ENCODE measurements at regions not wholly inside any gene's neighbourhood (a gene's known extent, or its start where the extent isn't known, plus 50 kb on each side); places are given as distances from the start of the nearest gene placed in this dataset.
A peak's percentile ranks its signal among the peaks of the same experiment; 100 is the strongest.

DNA sequence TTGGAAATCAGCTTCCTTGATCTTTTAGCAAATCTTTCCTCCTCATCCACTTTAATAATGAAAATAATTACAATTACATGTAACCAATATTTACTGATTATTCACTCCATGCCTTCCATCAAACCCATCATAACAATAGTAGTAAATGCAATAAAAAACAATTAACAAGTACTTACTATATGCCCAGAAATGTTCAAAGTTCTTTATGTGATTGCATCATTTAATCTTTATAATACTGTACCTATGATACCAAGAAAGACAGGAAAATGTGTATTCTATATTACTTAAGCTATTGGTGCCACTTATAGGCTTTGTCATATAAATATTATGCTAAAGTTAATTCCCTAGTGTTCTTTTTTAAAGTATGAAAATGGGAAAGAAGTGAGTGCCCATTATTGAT lies 210.2 kb upstream of the PKDCC start:
- Histone ChIP-seq H2AK5ac (ENCODE audit: low read depth, low read length) (no peak overlapping the region), H3K4me2 (ENCODE audit: insufficient read depth, low read length, poor library complexity, severe bottlenecking) (no peak overlapping the region), H4K8ac (ENCODE audit: low read depth, low read length) (no peak overlapping the region), H3K27me3 (ENCODE audit: control insufficient read depth in 3 of 3, insufficient read depth in 3 of 3, low read depth in 1 of 3, low read length in 3 of 3) (peaks cover 0 to 16% (median 0%) of the 10 kb centered on the region in 3 experiments), H2BK12ac (ENCODE audit: low read length) (no peak overlapping the region), H3K4me3 (ENCODE audit: low read length in 2 of 2) (no peak overlapping the region), H3K79me1 (ENCODE audit: low read depth, low read length) (no peaks in the 10 kb centered on the region), H3K27ac (replicated peaks; ENCODE audit: low read length) (no peak overlapping the region), H3K23ac (ENCODE audit: low read depth, low read length, poor library complexity) (no peak overlapping the region), H2BK5ac (ENCODE audit: low read length) (no peak overlapping the region), H3K4ac (ENCODE audit: low read length) (no peak overlapping the region), H2BK120ac (ENCODE audit: low read depth, low read length) (no peak overlapping the region), H3K9me3 (replicated peaks in 1 of 2; ENCODE audit: control insufficient read depth in 2 of 2, insufficient read depth in 1 of 2, low read depth in 1 of 2, low read length in 2 of 2) (no peaks in the 10 kb centered on the region), H4K91ac (ENCODE audit: low read depth, low read length, poor library complexity) (no peak overlapping the region), H3K36me3 (replicated peaks in 1 of 2; ENCODE audit: control insufficient read depth in 2 of 2, insufficient read depth in 2 of 2, low read length in 2 of 2) (no peaks in the 10 kb centered on the region), H3K18ac (ENCODE audit: low read length) (no peak overlapping the region), H2BK15ac (ENCODE audit: low read length) (no peak overlapping the region), H3K9ac (ENCODE audit: low read depth, low read length, poor library complexity) (no peak overlapping the region), H3K14ac (ENCODE audit: low read length) (no peak overlapping the region), H3K4me1 (ENCODE audit: control insufficient read depth in 2 of 2, insufficient read depth in 1 of 2, low read depth in 1 of 2, low read length in 2 of 2) (peaks cover 0 to 7% of the 10 kb centered on the region in 2 donors), H2AFZ (ENCODE audit: low read length) (no peak overlapping the region)
- DNase-seq (ENCODE audit: low spot score): no peak

DNA sequence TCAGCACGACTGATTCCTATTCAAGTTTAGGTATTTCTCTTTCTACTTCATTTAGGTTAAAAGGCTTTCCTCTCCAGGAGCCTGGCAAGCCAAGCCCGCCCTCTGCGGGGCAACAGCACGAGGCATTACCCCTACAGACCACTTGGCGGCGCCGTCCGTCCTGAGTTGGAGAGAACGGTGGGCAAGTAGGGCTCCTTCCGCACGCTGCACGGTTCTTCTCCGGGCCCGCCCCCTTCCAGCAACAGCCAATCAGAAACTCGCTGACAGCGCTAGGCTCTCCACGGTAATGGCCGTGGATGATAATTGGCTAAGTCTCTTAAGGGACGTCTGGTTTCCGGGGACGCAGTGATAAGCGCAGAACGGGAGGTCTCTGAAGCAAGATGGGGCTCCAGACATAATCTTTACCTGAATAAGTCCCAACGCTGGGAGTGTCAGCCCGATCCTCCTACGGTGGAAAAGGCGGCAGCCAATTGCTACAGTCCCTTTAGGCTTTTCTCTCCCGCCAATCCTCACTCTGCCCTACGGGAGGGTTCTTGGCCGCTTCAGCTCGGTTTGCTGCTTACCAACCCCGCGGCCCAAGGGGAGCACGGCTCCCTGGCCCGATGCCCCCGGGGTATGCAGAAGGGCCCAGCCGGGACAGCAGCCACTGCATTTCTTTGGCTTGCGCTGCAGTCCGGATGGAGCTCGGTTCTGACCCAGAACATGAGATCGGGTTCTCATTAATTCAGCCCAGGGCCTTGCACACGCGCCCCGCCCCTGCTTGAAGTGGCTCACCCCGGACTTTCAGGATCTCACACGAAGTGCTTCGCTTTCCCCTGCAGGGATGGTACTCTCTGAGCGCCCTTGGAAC lies 206.9 kb upstream of the PKDCC start:
- H3K4me2 ChIP-seq (ENCODE audit: insufficient read depth, low read length, poor library complexity, severe bottlenecking): peak overlapping the region; percentile 74
- H3K27me3 ChIP-seq (ENCODE audit: control insufficient read depth in 3 of 3, insufficient read depth in 3 of 3, low read depth in 1 of 3, low read length in 3 of 3): peaks cover 0 to 15% (median 13%) of the 10 kb centered on the region in 3 experiments
- no peaks in the 10 kb centered on the region for H3K36me3 ChIP-seq (replicated peaks in 1 of 2; ENCODE audit: control insufficient read depth in 2 of 2, insufficient read depth in 2 of 2, low read length in 2 of 2)
- H2AFZ ChIP-seq (ENCODE audit: low read length): peak overlapping the region; percentile 89
- H3K18ac ChIP-seq (ENCODE audit: low read length): no peak overlapping the region
- peak overlapping the region; percentile 65 to 90 for H3K4me3 ChIP-seq (ENCODE audit: low read length in 2 of 2)
- DNase-seq (ENCODE audit: low spot score): peak; percentile 92
- peaks cover 0 to 7% of the 10 kb centered on the region in 2 donors for H3K4me1 ChIP-seq (ENCODE audit: control insufficient read depth in 2 of 2, insufficient read depth in 1 of 2, low read depth in 1 of 2, low read length in 2 of 2)
- H2AK5ac ChIP-seq (ENCODE audit: low read depth, low read length): no peak overlapping the region
- no peaks in the 10 kb centered on the region for H3K79me1 ChIP-seq (ENCODE audit: low read depth, low read length)
- H2BK15ac ChIP-seq (ENCODE audit: low read length): no peak overlapping the region
- H3K23ac ChIP-seq (ENCODE audit: low read depth, low read length, poor library complexity): no peak overlapping the region
- no CpG with 5 or more reads among the region's 48 CpGs for WGBS, 2 donors (ENCODE audit: extremely low coverage in 2 of 2, insufficient read length in 2 of 2, insufficient replicate concordance in 1 of 2)
- peak overlapping the region; percentile 85 for H3K9ac ChIP-seq (ENCODE audit: low read depth, low read length, poor library complexity)
- H3K27ac ChIP-seq (replicated peaks; ENCODE audit: low read length): no peak overlapping the region
- no peak overlapping the region for H2BK12ac ChIP-seq (ENCODE audit: low read length)
- no peak overlapping the region for H3K4ac ChIP-seq (ENCODE audit: low read length)
- no peak overlapping the region for H4K8ac ChIP-seq (ENCODE audit: low read depth, low read length)
- no peaks in the 10 kb centered on the region for H3K9me3 ChIP-seq (replicated peaks in 1 of 2; ENCODE audit: control insufficient read depth in 2 of 2, insufficient read depth in 1 of 2, low read depth in 1 of 2, low read length in 2 of 2)
- no peak overlapping the region for H4K91ac ChIP-seq (ENCODE audit: low read depth, low read length, poor library complexity)
- H2BK120ac ChIP-seq (ENCODE audit: low read depth, low read length): no peak overlapping the region
- H3K14ac ChIP-seq (ENCODE audit: low read length): no peak overlapping the region
- H2BK5ac ChIP-seq (ENCODE audit: low read length): no peak overlapping the region

DNA sequence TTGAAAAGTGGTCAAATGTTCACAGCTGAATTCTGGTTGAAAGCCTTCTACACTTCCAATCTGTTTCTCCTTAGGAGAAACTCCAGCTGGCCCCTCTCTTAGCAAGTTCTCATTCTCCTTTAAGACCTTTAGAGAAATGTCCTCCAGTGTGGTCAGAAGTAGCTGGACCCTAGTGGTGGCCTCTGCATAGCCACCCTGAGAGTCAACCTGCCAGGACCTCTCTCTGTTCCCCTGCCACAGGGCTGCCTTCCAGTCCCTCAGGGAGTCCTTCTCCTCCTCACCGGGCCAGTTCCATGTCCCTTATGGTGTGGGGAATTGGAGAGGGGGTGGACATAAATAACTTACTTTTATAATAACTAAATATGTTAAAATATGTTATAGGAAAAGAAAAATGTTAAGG lies 200.9 kb upstream of the PKDCC start:
- Histone ChIP-seq H3K14ac (ENCODE audit: low read length) (no peak overlapping the region), H2AFZ (ENCODE audit: low read length) (no peak overlapping the region), H3K79me1 (ENCODE audit: low read depth, low read length) (no peaks in the 10 kb centered on the region), H3K9me3 (replicated peaks in 1 of 2; ENCODE audit: control insufficient read depth in 2 of 2, insufficient read depth in 1 of 2, low read depth in 1 of 2, low read length in 2 of 2) (no peaks in the 10 kb centered on the region), H4K91ac (ENCODE audit: low read depth, low read length, poor library complexity) (no peak overlapping the region), H3K27me3 (ENCODE audit: control insufficient read depth in 3 of 3, insufficient read depth in 3 of 3, low read depth in 1 of 3, low read length in 3 of 3) (peaks cover 0 to 18% (median 9%) of the 10 kb centered on the region in 3 experiments), H3K4me3 (ENCODE audit: low read length in 2 of 2) (no peak overlapping the region), H3K23ac (ENCODE audit: low read depth, low read length, poor library complexity) (no peak overlapping the region), H3K36me3 (replicated peaks in 1 of 2; ENCODE audit: control insufficient read depth in 2 of 2, insufficient read depth in 2 of 2, low read length in 2 of 2) (no peaks in the 10 kb centered on the region), H2BK12ac (ENCODE audit: low read length) (no peak overlapping the region), H2BK120ac (ENCODE audit: low read depth, low read length) (no peak overlapping the region), H2BK5ac (ENCODE audit: low read length) (no peak overlapping the region), H3K18ac (ENCODE audit: low read length) (no peak overlapping the region), H2AK5ac (ENCODE audit: low read depth, low read length) (no peak overlapping the region), H3K4me2 (ENCODE audit: insufficient read depth, low read length, poor library complexity, severe bottlenecking) (no peak overlapping the region), H3K27ac (replicated peaks; ENCODE audit: low read length) (no peak overlapping the region), H3K9ac (ENCODE audit: low read depth, low read length, poor library complexity) (no peak overlapping the region), H2BK15ac (ENCODE audit: low read length) (no peak overlapping the region), H4K8ac (ENCODE audit: low read depth, low read length) (no peak overlapping the region), H3K4me1 (ENCODE audit: control insufficient read depth in 2 of 2, insufficient read depth in 1 of 2, low read depth in 1 of 2, low read length in 2 of 2) (peaks cover 0 to under 1% of the 10 kb centered on the region in 2 donors), H3K4ac (ENCODE audit: low read length) (no peak overlapping the region)
- WGBS, 2 donors (ENCODE audit: extremely low coverage in 2 of 2, insufficient read length in 2 of 2, insufficient replicate concordance in 1 of 2): no CpG with 5 or more reads among the region's 1 CpG
- DNase-seq (ENCODE audit: low spot score): no peak

DNA sequence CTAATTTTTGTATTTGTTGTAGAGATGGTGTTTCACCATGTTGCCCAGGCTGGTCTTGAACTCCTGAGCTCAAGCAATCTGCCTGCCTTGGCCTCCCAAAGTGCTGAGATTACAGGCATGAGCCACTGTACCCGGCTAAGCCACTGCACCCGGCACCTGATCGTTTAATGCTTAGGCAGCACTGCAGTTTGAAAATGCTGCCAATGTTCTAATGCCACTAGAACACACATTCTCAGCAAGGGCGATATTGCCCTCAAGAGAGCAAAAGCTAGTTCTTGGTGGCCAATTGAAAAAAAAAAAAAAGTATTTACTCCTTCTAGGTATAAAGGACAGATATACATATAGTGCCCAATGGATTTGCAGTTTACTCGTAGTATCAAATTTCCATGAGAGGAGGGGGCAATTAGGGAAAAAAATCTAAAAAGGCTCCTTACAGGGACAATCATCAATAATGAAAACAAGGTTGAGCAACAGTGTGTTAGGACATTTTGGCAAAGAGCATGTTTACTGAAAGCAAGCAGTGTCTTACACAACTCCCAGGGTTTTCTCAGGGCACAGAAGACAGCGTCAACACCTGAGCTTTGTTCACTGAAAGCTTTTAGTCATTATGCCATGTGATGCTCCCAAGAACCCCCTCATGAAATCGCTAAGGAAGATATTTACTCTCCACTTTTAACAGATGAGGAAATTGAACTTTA lies 199.9 kb upstream of the PKDCC start:
- H2BK12ac ChIP-seq (ENCODE audit: low read length): no peak overlapping the region
- peaks cover 0 to 17% (median 6%) of the 10 kb centered on the region in 3 experiments for H3K27me3 ChIP-seq (ENCODE audit: control insufficient read depth in 3 of 3, insufficient read depth in 3 of 3, low read depth in 1 of 3, low read length in 3 of 3)
- no peak overlapping the region for H2BK120ac ChIP-seq (ENCODE audit: low read depth, low read length)
- no peaks in the 10 kb centered on the region for H3K36me3 ChIP-seq (replicated peaks in 1 of 2; ENCODE audit: control insufficient read depth in 2 of 2, insufficient read depth in 2 of 2, low read length in 2 of 2)
- no peak overlapping the region for H3K14ac ChIP-seq (ENCODE audit: low read length)
- no peaks in the 10 kb centered on the region for H3K79me1 ChIP-seq (ENCODE audit: low read depth, low read length)
- H3K9me3 ChIP-seq (replicated peaks in 1 of 2; ENCODE audit: control insufficient read depth in 2 of 2, insufficient read depth in 1 of 2, low read depth in 1 of 2, low read length in 2 of 2): no peaks in the 10 kb centered on the region
- H2AFZ ChIP-seq (ENCODE audit: low read length): no peak overlapping the region
- H2BK5ac ChIP-seq (ENCODE audit: low read length): no peak overlapping the region
- H3K4ac ChIP-seq (ENCODE audit: low read length): no peak overlapping the region
- no peak overlapping the region for H3K9ac ChIP-seq (ENCODE audit: low read depth, low read length, poor library complexity)
- no peak for DNase-seq (ENCODE audit: low spot score)
- H2AK5ac ChIP-seq (ENCODE audit: low read depth, low read length): no peak overlapping the region
- WGBS, 2 donors (ENCODE audit: extremely low coverage in 2 of 2, insufficient read length in 2 of 2, insufficient replicate concordance in 1 of 2): no CpG with 5 or more reads among the region's 7 CpGs
- no peak overlapping the region for H3K4me3 ChIP-seq (ENCODE audit: low read length in 2 of 2)
- no peak overlapping the region for H3K27ac ChIP-seq (replicated peaks; ENCODE audit: low read length)
- H3K18ac ChIP-seq (ENCODE audit: low read length): no peak overlapping the region
- H2BK15ac ChIP-seq (ENCODE audit: low read length): no peak overlapping the region
- H3K23ac ChIP-seq (ENCODE audit: low read depth, low read length, poor library complexity): no peak overlapping the region
- no peak overlapping the region for H4K91ac ChIP-seq (ENCODE audit: low read depth, low read length, poor library complexity)
- H3K4me1 ChIP-seq (ENCODE audit: control insufficient read depth in 2 of 2, insufficient read depth in 1 of 2, low read depth in 1 of 2, low read length in 2 of 2): no peaks in the 10 kb centered on the region
- no peak overlapping the region for H3K4me2 ChIP-seq (ENCODE audit: insufficient read depth, low read length, poor library complexity, severe bottlenecking)
- H4K8ac ChIP-seq (ENCODE audit: low read depth, low read length): no peak overlapping the region
